Progenitor cell of endocrine pancreas (in vitro differentiated cells): ENCODE measurements at regions not wholly inside any gene's neighbourhood (a gene's known extent, or its start where the extent isn't known, plus 50 kb on each side); places are given as distances from the start of the nearest gene placed in this dataset.

Experiments used
- DNase-seq: peaks from one replicate; pipeline ENCODE4 v3.0.0; 2021; ENCODE audit warnings: low spot score; ENCODE audit not compliant: unreplicated experiment
- H3K27ac Mint-ChIP-seq: 2 replicates; pipeline ENCODE4 v1.8.0; 2021; ENCODE audit warnings: mild to moderate bottlenecking, moderate library complexity, mixed read lengths
- H3K27me3 Mint-ChIP-seq: 2 replicates; pipeline ENCODE4 v1.8.0; 2021; ENCODE audit warnings: mixed read lengths
- H3K36me3 Mint-ChIP-seq: 2 replicates; pipeline ENCODE4 v1.8.0; 2022; ENCODE audit warnings: mixed read lengths; ENCODE audit not compliant: insufficient read depth
- H3K4me1 Mint-ChIP-seq: 2 replicates; pipeline ENCODE4 v1.8.0; 2021; ENCODE audit warnings: low read depth, mixed read lengths
- H3K4me3 Mint-ChIP-seq: 2 replicates; pipeline ENCODE4 v1.8.0; 2021; ENCODE audit warnings: low read depth, mild to moderate bottlenecking, moderate library complexity, mixed read lengths
- H3K9me3 Mint-ChIP-seq: 2 replicates; pipeline ENCODE4 v1.8.0; 2021; ENCODE audit warnings: low read depth, mixed read lengths
- TF ChIP-seq, protein P1 (sequence below): fragments of 200-600 bp; sonication (generic); IDR thresholded peaks from one replicate; pipeline ENCODE4 v1.5.0; 2021; ENCODE audit warnings: antibody characterized with exemption, mild to moderate bottlenecking; ENCODE audit not compliant: unreplicated experiment

DNA sequence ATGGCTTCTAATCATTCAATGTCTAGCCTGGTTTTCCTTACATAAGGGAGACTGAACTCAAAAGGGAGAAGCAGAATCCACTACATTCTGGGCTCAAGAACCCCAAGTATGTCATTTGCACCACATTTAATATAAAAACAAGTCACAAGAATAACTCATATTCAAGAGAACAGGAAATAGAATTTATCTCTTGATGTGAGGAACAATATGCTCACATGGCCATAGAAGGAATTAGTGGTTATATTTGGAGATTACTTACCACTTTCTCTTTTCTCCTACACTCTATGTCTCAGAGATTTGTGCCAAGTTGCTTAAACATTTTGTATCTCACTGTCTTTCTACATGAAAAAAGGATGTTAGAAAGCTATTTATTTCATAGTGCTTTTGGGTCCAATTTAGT is 922.6 kb upstream of the PABPC4L start:
- Mint-ChIP-seq H3K27ac (no peak overlapping the region), H3K36me3 (no peaks in the 10 kb centered on the region), H3K9me3 (no peaks in the 10 kb centered on the region), H3K27me3 (no peaks in the 10 kb centered on the region), H3K4me3 (no peak overlapping the region), H3K4me1 (peaks cover 29% of the 10 kb centered on the region)
- TF ChIP-seq, protein P1, sequence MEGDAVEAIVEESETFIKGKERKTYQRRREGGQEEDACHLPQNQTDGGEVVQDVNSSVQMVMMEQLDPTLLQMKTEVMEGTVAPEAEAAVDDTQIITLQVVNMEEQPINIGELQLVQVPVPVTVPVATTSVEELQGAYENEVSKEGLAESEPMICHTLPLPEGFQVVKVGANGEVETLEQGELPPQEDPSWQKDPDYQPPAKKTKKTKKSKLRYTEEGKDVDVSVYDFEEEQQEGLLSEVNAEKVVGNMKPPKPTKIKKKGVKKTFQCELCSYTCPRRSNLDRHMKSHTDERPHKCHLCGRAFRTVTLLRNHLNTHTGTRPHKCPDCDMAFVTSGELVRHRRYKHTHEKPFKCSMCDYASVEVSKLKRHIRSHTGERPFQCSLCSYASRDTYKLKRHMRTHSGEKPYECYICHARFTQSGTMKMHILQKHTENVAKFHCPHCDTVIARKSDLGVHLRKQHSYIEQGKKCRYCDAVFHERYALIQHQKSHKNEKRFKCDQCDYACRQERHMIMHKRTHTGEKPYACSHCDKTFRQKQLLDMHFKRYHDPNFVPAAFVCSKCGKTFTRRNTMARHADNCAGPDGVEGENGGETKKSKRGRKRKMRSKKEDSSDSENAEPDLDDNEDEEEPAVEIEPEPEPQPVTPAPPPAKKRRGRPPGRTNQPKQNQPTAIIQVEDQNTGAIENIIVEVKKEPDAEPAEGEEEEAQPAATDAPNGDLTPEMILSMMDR: no peak
- DNase-seq: no peak

DNA sequence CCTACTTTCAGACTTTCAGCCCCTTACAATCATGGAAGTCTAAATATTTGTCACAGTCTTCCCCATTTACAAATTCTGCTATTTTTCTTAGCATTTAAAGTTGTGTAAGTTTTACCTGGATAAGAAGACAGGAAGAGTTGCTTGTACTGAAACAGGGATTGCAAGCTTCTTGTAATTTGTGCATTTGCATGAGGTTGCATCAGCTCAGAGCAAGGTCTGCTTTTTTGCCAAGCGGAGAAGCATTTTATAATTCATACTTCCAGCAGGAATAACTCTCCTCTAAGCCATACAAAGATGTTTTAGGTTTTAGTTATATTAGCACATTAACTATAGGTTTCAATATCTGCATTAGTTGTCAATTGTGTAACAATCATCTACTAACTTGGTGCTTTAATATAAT is 922.0 kb upstream of the PABPC4L start:
- Mint-ChIP-seq H3K27me3 (no peaks in the 10 kb centered on the region), H3K4me1 (peaks cover 31% of the 10 kb centered on the region), H3K4me3 (no peak overlapping the region), H3K27ac (peak overlapping the region; percentile 22), H3K36me3 (no peaks in the 10 kb centered on the region), H3K9me3 (no peaks in the 10 kb centered on the region)
- no peak for DNase-seq
- TF ChIP-seq, protein P1: no peak

DNA sequence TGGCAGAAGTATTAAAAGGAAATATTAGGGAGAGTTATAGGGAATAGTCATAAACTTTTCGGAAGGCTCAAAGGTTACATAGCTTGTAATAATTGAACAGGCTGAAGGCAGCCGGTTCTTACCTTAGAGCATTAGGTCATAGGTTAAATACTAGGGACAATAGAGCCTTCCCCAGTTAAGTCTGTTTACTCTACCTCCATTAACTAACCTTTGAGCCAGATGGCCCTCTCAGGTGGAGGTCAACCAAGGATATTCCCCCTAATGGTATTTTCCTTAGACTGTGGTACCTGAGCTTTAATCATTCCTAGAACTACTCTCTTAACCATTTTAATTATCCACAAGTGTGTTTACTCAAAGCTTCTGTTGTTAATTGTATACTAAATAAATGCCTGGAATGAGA is 920.9 kb upstream of the PABPC4L start:
- no peak for DNase-seq
- Mint-ChIP-seq H3K27ac (peak overlapping the region; percentile 46), H3K9me3 (no peaks in the 10 kb centered on the region), H3K36me3 (no peaks in the 10 kb centered on the region), H3K4me1 (peaks cover 22% of the 10 kb centered on the region), H3K4me3 (no peak overlapping the region), H3K27me3 (no peaks in the 10 kb centered on the region)
- TF ChIP-seq, protein P1: no peak

DNA sequence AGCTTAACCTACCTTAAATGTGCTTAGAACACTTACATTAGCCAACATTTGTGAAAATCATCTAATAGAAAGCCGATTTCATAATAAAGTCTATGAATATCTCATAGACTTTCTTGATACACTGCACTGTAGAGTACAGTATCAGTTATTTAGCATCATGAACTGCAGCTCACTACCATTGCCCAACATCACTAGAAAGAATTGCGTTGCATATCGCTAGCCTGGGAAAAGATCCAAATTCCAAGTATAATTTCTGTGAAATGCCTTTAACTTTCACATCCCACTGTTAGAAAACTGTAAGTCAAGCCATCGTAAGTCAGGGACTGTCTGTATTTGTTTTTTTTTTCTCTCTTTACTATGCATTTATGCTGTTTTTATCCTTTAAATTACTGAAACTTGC is 918.6 kb upstream of the PABPC4L start:
- no peak for DNase-seq
- Mint-ChIP-seq H3K27ac (no peak overlapping the region), H3K4me3 (no peak overlapping the region), H3K9me3 (no peaks in the 10 kb centered on the region), H3K27me3 (no peaks in the 10 kb centered on the region), H3K4me1 (peaks cover 26% of the 10 kb centered on the region), H3K36me3 (no peaks in the 10 kb centered on the region)
- TF ChIP-seq, protein P1: no peak

DNA sequence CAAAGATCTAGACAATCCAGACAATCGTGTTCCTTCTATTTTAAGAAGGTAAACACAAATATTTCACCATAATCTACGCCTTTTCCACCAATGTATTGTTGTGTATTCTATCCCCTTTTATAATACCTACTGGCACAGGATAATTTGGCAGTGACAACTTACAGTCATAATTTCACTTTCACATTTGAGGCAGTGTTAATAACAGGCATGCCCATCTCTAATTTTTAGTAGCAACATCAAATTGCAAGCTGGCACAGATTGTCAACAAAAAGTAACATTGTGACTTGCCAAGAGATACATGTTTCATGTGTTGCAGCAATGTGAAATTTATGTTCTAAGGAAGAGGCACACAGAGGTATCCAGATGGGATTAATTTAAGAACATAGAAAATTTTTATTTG is 912.5 kb upstream of the PABPC4L start:
- DNase-seq: no peak
- peaks cover 2% of the 10 kb centered on the region for H3K36me3 Mint-ChIP-seq
- TF ChIP-seq, protein P1: no peak
- no peaks in the 10 kb centered on the region for H3K27me3 Mint-ChIP-seq
- H3K4me3 Mint-ChIP-seq: no peak overlapping the region
- peaks cover 3% of the 10 kb centered on the region for H3K9me3 Mint-ChIP-seq
- peaks cover 20% of the 10 kb centered on the region for H3K4me1 Mint-ChIP-seq
- no peak overlapping the region for H3K27ac Mint-ChIP-seq
